GM21423 (cell line): ENCODE measurements at regions not wholly inside any gene's neighbourhood (a gene's known extent, or its start where the extent isn't known, plus 50 kb on each side); places are given as distances from the start of the nearest gene placed in this dataset.
"Not testable (repeated sequence)": the region's sequence is repeated elsewhere in the genome, so short reads cannot be mapped to it uniquely, and the experiment has no call there.

Source experiments
- ATAC-seq: cut with Tn5 transposase; IDR thresholded peaks from one replicate; pipeline ENCODE4 v1.9.1; 2021; ENCODE audit warnings: mild to moderate bottlenecking, moderate library complexity; ENCODE audit not compliant: unreplicated experiment

DNA sequence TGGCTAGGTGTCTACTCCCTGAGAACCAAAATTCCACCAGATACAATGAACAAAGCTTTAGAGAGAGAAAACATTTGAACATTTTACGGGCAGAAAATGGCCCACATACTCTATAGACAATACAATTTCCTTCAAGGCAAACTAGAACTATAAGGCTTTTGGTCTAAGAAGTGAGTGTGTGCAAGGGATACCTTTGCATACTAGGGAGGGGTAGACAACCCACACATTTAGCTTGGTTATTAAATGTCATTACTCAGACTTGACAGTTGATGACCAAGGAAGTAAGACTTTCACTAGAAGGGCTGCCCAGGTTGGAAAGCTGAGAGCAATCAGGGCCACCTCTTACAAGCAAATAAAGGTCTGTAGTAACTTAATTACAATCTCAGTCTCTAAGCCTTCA lies 64.0 kb upstream of the PLEKHM1 start:
- ATAC-seq: not testable (repeated sequence)

DNA sequence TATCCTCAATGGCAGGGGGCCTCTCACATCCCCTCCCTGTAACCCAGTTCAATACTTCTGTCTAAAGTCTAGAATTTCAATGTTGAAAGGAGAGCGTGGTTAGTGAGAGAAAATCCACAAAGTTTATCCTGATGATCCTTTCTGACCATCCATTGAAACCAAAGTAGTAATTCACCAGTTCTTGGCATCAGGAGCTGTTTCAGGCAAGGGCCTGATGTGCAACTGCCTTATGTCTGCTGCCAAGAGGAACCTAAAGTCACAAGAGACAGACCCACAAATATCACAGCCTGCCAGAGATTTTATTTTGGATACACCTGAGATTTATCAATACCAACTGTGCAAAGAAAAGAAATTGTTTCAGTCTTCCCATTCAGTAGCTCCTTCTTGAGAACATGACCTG lies 68.3 kb upstream of the PLEKHM1 start:
- ATAC-seq: not testable (repeated sequence)

GRCh38 chr17:45562868-45563267 lies 72.3 kb upstream of the PLEKHM1 start:
- ATAC-seq: not testable (repeated sequence)

DNA sequence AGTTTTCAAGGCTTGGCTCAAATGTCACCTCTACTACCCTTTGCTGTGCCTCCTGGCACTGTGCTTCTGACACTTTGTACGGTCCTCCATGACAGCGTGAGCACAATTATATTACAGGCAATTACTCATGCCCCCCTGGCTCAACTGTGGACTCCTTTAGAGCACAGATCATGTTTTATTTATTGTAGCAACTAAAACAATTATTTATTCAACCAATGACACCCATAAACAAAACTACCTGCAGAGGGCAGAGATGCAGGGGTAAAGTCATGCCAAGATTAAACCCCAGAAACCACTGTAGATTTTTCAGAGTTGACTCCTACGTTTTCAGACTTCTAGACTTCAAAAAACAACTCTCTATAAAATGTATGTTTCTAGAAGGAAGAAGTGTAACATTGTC lies 72.8 kb upstream of the PLEKHM1 start:
- not testable (repeated sequence) for ATAC-seq

DNA sequence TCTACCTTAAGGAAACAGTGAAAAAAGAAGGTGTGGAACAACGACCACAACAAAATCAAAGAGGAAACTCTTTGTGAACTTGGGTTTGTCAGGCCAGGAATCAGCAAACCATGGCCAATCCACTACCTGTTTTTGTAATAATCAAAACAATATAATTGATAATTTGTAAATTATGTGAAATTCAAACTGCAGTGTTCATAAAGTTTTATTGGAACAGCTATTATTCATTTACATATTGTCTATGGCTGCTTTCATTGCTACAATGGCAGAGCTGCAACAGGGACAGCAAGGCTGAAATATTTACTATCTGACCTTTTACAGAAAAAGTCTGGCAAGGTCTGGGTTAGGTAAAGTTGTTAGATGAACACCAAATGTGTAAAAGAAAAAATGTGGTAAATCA lies 77.8 kb upstream of the PLEKHM1 start:
- not testable (repeated sequence) for ATAC-seq

GRCh38 chr17:45573326-45573725 lies 82.8 kb upstream of the PLEKHM1 start:
- ATAC-seq: not testable (repeated sequence)

- no peak for ATAC-seq
These were observed 83.6 kb upstream of the PLEKHM1 start for GRCh38 chr17:45573924-45574770.

DNA sequence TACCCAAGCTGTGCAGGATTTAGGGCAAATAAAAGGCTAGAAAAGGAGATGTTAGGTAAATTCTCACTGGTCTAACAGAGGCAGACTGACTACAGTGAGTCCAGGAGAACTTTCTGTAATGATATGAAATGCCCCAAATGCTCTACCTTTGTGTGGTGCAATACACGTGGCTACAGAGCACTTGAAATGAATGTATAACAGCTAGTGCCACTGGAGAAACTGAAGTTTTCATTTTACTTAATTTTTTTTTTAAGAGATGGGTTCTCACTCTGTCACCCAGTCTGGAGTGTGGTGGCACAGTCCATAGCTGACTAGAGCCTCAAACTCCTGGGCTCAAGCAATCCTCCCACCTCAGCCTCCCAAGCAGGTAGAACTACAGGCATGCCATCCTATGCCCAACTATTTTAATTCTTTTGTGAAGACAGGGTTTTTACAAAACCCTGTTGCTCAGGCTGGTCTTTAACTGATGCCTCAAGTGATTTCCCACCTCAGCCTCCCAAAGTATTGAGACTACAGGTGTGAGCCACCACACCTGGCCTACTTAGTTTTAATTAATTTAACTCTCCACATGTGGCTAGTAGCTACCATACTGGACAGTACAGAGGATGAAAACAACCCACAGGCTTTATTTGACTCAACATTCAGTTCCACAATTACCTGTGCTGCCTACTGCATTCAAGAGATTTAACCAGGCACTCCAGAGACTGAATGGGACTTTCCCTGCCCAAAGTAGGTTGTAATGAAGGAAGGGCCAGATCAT lies 84.8 kb upstream of the PLEKHM1 start:
- ATAC-seq: peak; percentile 42

GRCh38 chr17:45576527-45577307 lies 86.2 kb upstream of the PLEKHM1 start:
- not testable (repeated sequence) for ATAC-seq

DNA sequence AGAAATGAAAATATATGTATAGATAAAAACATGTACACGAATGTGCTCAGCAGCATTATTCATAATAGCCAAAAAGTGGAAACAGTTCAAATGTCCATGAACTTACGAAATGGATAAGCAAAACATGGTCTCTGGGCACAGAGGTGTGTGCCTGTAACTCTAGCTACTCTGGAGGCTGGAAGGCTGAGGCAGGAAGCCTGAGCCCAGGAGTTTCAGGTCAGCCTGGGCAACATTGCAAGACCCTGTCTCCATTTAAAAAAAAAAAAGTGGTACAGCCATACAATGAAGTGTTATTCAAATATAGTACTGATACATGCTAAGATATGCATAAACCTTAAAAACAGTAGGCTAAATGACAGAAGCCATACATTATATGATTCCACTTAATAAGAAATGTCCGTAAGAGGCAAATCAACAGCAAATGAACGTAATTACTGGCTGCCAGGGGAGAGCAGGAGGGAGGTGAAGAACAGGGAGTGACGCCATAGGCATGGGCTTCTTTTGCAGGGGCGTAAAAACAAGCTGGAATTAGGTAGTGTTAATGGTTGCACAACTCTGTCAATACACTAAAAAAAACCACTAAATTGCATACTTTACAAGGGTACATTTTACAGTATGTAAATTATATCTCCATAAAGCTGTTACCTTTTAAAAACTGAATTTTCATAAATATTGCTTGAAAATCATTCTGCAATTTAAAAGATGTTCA lies 87.2 kb upstream of the PLEKHM1 start:
- ATAC-seq: no peak

DNA sequence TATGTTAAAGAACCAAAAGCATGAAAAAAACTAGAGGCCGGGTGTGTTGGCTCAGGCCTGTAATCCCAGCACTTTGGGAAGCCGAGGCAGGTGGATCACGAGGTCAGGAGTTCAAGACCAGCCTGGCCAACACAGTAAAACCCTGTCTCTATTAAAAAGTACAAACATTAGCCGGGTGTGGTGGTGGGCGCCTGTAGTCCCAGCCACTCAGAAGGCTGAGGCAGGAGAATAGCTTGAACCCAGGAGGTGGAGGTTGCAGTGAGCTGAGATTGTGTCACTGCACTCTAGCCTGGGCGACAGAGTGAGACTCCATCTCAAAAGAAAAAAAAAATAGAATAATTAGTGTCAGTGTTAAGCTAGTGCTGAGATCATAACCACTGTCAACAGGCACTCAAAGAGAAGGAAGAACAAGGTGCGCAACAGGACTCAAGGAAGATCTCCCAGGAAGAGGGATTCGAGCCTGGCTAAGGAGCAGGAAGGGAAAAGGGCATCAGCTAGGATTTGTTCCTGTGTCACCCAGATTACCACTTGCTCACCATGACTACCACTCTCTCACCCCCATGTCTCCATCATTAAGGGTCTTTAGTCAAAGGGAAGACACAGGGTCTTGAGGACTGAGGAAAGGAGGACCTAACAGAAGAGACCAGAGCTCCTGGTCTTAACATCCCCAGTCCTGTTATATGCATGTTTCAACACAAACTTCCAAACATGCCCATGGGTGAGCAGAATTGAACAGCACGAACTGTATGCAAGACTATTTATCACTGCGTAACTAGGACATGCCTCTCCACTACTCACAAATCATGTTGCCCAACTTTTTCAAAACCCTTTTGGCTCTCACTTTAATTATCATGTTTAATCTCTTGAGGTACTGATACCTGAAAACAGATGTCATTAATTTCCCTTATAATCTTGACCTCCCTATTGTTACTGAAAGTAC lies 88.3 kb upstream of the PLEKHM1 start:
- ATAC-seq: no peak

DNA sequence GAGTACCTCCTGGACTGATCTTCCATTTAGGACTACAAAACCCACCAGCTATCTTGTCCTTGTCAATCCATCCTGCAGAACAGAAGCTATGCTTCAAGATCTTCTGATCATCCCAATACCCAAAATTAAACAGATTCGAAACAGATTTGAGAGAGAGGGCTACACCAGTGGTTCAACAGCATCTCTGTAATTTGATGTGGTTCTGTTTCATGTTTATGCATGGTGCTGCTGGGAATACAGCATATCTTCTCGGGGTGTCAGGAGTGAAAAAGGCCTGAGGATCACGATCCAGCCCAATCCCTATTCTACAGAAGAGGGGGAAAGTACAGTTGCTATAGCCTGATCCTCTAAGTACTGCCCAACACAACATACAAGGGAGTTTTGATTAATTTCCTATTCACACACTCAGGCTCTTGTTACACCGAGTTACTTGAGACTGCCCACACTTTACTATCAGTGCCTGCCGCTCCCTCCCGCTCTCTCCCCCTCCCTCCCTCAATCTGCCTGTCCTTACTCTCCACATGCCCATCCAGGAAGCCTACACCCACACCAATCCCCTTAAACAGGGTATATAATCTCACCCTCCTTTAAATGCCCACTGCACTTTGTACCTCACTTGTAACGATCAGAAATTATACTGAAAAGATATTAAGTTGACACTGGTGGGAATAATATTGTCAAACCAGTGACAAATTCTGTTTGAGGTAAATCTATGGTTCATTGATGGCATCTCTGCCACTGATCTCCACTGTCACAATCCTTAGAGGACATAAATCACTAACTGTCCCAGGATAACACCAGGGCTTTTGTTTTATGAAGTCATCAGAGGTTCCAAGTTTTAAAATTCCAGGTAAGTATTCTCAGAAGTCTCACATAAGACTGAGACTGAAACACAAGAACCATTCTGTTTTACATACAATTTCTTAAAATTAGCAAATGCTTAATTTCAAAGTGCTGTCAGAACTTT lies 89.3 kb upstream of the PLEKHM1 start:
- no peak for ATAC-seq

- ATAC-seq: no peak
These were observed 90.4 kb upstream of the PLEKHM1 start for GRCh38 chr17:45580924-45581323.

GRCh38 chr17:45581860-45582259 lies 91.3 kb upstream of the PLEKHM1 start:
- no peak for ATAC-seq

- ATAC-seq: peak; percentile 57
These were observed 93.8 kb upstream of the PLEKHM1 start for GRCh38 chr17:45584092-45585036.

- ATAC-seq: peak; percentile 65
These were observed 94.7 kb upstream of the PLEKHM1 start for GRCh38 chr17:45585037-45585733.
